Dedifferentiated amniotic fluid mesenchymal stem cell (primary cell): ENCODE measurements at regions not wholly inside any gene's neighbourhood (a gene's known extent, or its start where the extent isn't known, plus 50 kb on each side); places are given as distances from the start of the nearest gene placed in this dataset.
A peak's percentile ranks its signal among the peaks of the same experiment; 100 is the strongest.
"Not testable (repeated sequence)": the region's sequence is repeated elsewhere in the genome, so short reads cannot be mapped to it uniquely, and the experiment has no call there.

Experiments used
- DNase-seq: peaks from one replicate; pipeline ENCODE4 v3.0.0-alpha.2; 2016; ENCODE audit errors: extremely low spot score

DNA sequence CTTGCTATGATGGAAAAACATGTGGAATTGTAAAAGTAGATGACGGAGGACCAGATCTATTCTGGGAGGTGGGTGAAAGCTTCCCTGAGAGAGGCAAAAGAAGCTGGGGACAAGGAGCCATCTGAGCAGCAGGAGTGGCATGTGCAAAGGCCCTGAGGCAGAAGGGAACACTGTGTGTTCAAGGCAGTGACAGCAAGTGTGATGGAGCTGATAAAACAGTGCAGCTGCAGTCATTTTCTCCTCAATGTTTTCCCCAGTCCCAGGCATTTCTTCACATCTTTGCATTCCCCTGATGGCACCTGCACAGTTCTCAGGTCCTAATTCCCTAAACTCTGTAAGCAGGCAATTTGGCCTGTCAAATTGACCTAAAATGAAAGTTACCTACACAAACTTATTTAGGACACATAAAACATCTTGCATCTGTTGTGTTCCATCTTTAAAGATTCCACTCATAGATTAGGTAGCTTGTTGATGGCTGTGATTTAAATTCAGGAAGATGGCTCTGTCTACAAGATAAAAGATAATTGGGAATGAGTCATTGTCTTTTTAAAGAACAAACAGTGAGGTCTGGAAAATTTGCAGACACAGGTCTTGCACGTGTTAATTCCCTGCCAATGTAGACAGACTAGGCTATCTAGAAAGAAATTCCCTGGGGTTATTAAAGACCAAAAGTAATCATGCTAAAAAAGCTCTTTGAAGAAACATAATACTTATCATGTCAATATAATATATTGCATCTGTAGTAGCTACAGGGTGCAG, 289.6 kb upstream of the SGCD start:
- DNase-seq: no peak

DNA sequence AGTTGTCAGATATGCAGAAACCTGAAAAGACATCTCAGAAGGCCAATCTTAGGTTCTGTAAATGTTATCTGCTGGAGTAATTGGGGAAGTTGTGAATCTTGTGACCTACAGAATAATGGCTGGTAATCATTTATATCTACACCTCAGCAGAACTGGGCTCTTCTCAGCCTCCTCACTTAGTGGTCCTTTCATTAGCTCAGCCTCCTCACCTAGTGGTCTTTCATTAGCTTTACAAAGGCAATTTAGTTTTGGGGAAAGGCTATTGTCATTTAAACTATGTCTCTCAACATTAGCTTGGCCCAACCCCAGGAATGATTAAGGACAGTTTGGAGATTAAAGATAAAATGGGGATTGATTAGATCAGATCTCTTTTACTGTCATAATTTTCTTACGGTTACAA, 284.2 kb upstream of the SGCD start:
- no peak for DNase-seq

DNA sequence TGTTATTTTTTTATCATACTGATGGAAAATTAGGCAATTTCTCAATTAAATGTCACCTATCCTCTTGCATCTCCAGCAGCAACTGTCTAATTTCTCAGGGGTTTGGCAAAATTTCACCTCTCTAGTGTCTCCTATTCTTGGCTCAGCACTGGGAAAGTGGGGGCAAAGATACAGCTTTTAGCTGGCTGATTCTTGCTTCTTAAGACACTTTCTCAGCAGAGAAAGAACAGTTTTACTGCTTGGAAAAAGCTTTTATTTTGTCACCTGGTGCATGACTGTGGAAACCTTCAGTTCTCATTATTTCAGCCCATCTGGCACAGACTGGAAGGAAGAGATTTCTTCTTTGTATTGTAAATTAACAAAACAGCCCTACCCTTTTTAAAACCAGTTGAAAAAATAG, 283.6 kb upstream of the SGCD start:
- no peak for DNase-seq

DNA sequence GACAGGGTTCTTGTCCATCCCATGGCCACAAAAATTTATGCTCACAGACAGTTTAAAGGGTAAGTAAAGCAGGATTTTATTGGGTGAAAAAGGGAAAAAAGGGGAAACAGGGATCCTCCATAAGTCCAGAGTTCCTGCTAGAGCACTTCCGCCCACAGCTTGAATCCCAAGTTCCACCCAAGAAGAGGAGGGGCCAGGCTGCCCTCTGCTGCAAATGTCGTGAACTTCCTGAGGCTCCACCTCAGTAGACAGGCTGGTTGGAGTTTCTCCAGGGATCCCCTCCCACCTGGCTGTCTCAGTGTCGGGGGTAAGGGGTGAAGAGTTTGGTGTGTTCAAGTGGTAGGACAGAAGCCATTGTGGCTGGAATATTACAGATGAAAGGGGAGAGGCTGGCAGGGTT, 275.0 kb upstream of the SGCD start:
- DNase-seq: no peak

DNA sequence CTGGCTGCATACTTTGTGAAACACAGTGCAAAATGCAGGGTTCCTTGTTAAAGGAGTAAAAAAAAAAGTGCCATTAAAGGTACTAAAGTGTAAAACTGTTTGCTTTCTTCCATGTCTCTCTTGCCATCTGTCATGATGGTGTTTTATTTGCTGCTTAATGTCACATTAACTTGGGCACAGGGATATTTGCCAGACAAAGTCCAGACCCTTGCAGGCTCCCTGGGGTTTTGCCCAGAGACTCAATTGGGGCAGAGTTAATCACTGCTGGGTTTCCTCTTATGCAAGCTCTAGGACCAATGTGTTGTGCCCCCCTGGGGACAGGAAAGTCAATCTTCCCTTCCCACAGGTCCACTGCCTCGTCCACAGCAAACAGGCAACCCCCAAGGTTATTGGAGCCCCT, 274.3 kb upstream of the SGCD start:
- DNase-seq: no peak

DNA sequence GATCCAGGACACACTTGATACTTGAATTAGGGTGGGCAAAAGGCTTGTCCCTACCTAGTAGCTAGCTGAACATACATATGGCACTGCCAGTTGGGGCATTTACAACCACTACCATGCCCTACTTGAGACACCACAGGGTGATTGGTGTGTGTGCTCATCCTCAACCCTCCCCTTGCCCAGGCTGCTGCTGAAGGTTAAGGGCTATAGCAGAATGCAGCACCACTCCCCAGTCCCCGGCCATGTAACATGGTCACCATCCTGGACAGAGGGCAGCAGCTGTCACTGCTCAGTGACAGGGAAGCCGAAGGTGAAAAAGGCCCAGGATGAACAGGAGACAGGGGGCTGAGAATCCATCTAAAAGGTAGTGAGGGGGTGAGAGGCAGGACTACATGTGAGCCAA, 273.9 kb upstream of the SGCD start:
- DNase-seq: no peak

DNA sequence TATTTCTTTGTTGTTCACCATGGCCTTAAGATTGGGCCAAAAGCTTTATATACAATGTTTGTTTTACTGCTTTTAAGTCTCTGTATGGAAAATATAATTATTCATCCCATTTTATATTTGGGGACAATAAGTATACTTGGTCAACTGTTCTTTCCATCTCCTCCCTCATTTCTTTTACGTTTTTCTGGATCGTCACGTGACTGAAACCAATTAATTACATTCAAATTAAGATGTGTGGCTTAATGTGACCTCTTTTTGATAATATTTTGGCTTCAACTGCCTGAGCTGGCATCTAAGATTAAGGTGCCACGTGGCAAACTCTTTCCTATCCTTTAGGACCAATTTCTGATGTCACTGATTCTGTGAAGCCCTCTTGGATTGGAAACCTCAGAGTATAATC, 250.1 kb upstream of the SGCD start:
- DNase-seq: no peak

DNA sequence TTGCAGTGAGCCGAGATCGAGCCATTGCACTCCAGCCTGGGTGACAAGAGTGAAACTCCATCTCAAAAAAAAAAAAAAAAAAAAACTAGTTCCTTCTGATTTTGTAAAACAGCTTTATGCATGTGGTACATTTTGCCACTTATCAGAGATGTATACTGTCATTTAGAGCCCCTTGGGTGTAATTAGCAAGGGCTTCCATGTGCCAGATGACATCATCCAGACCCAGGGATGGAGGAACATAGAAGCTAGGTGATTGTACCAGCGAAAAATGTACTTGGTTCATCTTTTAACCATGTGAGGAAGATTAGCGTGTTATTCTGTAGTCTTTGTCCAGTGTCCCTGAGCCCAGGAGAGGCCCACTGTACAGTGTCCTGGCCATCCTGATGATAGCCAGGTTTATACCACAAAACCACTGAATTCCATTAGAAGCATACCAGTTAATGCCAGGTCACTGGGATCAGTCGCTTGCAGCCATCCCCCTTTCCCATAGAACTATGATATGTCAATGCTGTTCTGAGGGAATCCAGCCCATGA, 239.3 kb upstream of the SGCD start:
- no peak for DNase-seq

DNA sequence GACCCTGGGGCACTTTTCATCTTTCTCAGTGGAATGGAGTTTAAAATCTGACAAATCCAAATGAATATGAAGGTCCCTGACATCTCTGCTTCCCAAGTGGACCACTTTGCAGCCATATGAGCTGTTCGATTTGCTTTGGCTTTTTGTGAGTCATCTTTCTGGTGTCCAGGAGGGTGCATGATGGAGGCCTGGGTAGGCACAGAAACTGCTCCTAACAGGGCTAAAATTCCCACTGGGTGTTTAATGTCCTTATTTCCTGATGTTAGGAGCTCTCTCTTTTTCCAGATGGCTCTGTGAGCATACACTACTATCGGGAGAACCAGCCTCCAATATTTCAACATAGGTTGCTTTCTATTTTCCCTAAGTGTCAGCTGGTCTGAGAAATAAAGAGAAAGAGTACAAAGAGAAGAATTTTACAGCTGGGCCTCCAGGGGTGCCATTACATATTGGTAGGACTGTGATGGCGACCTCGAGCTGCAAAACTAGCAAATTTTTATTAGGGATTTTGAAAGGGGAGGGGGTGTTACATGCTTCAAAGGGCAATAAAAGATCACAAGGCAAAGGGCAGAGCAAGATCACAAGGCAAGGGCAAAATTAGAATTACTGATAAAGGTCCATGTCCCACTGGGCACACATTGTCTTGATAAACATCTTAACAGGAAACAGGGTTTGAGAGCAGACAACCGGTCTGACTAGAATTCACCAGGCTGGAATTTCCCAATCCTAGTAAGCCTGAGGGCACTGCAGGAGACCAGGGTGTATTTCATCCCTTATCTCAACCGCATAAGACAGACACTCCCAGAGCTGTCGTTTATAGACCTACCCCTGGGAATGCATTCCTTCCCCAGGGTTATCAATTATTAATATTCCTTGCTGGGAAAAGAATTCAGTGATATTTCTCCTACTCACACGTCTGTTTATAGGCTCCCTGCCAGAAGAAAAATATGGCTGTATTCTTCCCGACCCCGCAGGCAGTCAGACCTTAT, 236.7 kb upstream of the SGCD start:
- not testable (repeated sequence) for DNase-seq

DNA sequence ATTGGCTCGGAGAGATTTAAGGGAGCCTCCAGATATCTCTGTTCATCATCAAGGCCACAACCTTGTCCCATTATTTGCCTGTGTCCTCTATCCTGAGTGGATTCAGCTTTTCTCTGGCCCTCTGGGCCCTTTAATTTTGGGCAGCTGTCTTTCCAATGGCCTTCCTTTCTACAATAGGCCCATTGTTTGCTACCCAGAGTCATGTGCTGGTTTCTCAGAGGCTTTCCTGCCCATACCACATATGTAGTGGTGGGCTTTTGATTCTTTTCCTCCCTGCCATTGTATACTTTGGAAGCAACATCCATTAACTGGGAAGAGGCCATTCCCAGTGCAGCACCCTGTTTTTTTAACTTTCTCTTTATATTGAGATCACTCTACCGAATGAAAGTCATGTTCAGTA, 233.9 kb upstream of the SGCD start:
- no peak for DNase-seq

DNA sequence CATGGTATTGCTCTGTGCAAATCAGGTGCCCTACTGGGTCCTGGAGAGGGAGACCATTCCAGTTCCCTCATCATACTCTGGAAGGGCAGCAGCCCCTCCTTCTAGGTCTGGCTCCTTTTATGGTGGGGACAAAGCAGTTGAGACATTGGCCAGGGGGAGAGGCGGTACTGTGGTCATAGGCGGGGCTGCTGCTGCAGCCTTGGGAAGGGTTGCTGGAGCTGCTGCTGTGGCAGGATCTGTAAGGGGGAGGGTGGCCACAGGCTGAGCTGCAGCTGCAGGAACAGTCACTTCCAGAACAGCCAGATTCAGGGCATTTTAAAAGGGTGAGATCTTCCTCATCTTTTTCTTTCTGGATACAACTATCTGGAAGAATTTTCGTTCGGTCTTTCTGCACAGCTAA, 233.0 kb upstream of the SGCD start:
- DNase-seq: no peak

DNA sequence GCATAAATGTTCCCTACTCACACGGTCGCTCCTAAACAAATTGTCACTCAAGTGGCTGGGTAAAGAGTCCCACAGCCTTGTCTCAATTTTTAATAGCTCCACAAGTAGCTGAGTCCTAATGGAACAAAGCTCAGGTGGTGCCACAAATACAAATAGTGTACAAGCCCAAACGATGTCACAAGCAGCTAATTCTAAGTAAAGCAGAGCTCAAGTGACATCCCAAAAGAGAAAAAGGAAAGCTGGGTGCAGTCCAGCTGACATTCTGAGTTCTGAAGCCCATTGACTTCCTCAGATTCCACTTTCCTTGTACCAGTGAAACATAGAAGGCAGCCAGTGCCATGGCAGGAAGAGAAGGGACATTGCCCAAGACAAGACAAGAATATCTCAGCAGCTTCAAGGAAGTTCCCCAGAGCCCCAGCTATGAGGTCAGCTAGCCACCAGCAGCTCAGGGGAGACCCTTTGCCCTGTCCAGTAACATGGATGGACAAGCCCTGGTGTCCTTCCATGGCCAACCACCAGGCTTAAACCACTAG, 231.2 kb upstream of the SGCD start:
- no peak for DNase-seq

DNA sequence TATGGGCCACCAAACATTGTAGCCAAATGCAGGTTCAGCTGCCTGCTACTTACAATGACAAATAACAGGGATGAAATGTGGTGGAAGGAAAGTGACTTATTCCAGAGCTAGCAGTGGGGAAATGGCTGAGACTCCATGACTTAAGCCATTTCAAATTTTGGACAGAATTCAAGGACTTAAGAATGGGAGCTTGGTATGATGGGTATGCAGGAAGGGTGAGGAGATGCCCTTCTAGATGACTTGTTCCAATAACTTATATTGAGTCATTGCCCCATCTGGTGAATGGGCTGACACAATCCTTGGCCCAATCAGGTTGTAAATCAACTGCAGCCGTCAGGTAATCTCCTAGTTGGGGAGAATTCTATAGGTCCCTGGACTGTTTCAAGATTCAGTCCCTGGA, 230.7 kb upstream of the SGCD start:
- peak; percentile 22 for DNase-seq

DNA sequence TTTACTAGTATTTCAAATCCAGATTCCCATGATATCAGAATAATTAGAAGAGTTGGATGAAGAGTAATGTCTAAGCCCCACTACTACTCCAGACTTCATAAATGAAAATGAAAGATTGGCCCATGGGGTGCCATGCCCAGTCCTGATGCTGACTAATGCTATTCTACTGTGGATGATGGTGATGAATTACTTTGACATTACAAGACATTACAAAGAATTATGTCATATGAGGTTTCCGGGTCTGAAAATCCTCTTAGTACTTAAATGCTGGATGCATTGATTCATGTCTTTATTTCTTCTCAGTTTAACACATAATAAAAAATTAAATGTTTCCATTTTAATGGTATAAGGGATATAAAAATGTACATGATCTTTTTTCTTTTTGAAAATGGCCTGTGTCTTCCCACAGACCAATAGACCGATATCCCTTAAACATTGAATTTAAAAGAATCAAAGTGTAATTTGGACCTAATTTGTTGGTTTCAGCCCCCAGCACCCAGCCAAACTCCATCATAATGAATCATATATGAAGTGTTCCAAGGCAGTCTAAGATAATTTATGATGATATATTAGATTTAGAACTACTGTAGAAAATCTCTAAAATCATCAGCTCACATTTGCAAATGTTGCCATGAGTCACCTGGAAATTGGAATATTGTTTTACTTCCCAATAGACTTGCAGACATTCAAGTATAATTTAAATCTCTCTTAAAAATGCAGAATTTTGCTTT, 223.6 kb upstream of the SGCD start:
- DNase-seq: peak; percentile 25

DNA sequence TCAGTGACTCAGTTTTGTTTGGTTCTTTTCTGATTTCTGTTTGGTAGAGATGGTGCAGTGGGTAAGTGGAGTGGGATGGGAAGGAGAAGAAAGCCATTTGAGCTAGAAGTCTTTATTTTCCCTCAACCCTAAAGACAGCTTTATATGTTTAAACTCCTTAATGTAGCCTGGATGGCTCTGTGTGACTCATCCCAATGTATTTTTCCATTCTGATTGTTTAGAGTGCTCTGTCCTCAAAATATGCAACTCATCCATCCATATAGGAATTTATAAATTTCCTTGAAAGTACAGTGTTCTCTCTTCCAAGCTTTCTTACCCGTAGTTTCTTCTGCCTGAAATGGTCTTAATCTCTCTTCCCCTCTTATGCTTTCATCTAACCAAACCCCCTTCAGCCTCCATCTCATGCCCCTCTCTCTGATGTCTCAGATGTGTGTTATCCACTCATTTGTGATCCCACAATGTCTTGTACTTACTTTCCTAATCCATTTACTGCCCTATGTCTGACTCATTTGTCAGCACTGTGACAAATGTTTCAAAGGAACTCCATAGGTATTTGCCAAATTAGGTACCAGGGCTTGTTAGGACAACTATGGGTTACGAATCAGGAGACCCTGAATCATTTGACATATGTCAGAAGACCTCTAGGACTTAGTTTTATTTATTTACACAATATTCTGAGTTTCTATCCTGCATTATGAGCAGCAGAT, 217.5 kb upstream of the SGCD start:
- DNase-seq: no peak

DNA sequence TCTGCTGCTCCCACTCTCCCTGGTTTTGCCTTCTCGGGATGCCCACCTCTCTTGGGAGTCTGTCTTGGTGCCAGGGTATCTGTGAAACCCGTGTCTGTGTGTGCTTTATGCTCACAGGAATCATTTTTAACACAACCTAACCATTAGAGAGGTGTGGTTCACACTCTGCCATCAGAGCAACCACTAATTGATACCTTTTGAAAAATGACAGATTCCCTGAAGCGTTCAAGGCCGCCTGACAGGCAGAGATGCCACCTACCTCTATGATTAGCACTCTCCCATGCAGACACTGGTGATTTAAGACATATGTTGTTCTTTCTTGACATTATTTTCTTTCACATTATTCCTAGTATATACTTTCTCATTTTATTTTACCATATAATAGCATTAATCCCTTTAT, 207.3 kb upstream of the SGCD start:
- no peak for DNase-seq

DNA sequence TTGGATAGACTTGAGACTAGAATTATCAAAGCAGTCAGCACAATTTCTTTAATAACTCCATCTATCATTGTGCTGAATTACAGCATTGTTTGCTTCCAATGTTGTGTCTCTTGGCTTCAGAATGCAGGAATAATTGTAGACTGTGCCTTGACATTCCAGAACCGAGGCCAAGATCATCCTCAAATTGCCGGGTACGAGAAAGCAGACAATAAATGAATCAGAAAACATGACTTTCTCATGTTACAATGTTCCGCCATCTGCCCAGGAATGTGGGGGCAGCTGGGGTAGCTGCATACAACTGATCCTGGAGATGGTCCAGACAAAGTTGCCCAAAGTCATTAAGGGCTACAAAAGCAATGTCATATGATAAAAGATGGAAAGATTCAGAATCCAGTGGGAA, 206.2 kb upstream of the SGCD start:
- peak; percentile 36 for DNase-seq

DNA sequence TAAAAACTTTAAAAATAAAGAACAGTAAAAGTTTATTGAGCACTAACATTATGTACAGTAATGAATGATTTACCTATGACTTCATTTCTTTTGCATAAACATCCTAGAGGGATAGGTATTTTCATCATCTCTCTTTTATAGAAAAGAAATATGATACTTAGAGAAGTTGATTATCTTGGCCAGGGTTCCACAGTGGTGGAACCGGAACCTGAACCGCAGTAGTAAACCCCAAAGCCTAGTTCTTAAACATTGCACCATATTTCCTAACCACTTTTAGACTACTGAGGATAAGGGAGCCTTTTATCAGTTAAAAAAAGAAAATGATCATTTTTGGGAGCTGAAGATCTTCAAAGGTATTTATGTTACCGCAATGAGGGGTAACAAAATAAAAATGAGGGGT, 205.7 kb upstream of the SGCD start:
- DNase-seq: peak; percentile 60

DNA sequence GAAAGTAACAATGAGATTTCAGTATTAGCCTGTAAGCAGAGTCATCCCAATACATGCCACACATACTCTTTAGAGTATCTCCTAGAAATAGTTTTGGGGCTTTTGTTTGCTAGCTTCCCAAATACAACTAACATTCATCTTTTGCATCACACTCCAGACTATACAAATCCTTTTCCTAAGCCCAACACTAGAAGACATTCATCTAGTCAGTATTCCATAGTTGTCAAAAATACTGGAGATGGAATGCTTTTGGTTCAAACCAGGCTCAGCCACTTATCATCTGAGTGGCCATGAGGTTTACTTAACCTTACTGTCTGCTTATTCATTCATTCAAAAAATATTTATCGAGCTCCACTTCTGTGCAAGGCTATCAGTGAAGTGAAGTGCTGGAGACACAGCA, 205.1 kb upstream of the SGCD start:
- no peak for DNase-seq

DNA sequence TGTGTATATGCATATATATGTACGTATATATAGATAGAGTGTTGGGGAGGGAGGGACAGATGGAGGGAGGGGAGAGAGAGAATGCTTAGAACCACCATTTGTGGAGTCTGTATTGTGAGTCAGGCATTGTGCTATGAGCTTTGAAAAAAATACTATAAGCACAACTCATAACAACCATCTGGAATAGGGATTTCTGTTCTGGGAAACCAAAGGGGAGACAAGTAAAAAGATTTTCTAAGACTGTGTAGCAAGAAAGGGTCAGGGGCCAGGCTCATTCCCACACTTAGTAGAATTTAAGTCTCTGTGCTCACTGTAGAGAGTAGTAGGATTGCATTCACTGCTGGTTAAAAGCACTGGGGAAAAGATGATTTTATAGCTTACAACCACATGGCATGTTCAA, 202.3 kb upstream of the SGCD start:
- no peak for DNase-seq

DNA sequence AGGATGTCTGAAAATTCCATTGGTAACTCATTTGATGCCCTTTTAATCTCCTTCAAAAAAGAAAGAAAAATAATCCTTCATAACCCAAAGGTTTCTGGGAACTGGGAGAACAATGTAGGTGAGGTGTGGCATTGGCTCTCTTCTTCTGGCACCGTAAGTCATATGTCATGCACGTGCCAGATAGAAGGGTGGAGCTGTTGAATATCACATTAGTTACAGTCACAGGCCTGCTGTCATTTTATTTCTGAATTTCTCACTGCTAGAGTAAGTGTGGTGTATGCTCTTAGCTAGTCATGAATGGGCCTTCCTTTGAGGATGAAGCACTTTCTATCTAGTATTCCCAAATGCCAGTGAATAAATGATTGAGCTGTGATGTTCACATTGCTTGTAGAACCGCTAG, 201.8 kb upstream of the SGCD start:
- no peak for DNase-seq
